Muscle layer of colon (tissue), 2 donors: ENCODE measurements at regions not wholly inside any gene's neighbourhood (a gene's known extent, or its start where the extent isn't known, plus 50 kb on each side); places are given as distances from the start of the nearest gene placed in this dataset.

Source experiments
- H3K27ac ChIP-seq: one replicate; pipeline ENCODE4 v1.7.0; 2013; ENCODE audit warnings: low read depth, mild to moderate bottlenecking, low read length, moderate library complexity
- H3K27me3 ChIP-seq, 2 donors: one replicate each; pipeline ENCODE4 v1.7.0; 2013; ENCODE audit warnings: low read length in 2 of 2, mild to moderate bottlenecking in 2 of 2; ENCODE audit not compliant: insufficient read depth in 2 of 2, control insufficient read depth in 1 of 2
- H3K36me3 ChIP-seq: one replicate; pipeline ENCODE4 v1.7.0; 2013; ENCODE audit warnings: mild to moderate bottlenecking, low read length; ENCODE audit not compliant: insufficient read depth
- H3K4me1 ChIP-seq: one replicate; pipeline ENCODE4 v1.7.0; 2013; ENCODE audit warnings: mild to moderate bottlenecking, low read length; ENCODE audit not compliant: insufficient read depth
- H3K4me3 ChIP-seq, 2 donors: one replicate each; pipeline ENCODE4 v1.7.0; 2013; ENCODE audit warnings: low read length in 2 of 2, low read depth in 1 of 2, mild to moderate bottlenecking in 1 of 2, moderate library complexity in 1 of 2
- H3K9ac ChIP-seq: one replicate; pipeline ENCODE4 v1.7.0; 2013; ENCODE audit warnings: low read length
- H3K9me3 ChIP-seq: one replicate; pipeline ENCODE4 v1.7.0; 2013; ENCODE audit warnings: mild to moderate bottlenecking, low read length
- donor health status: abdominal sarcoma.
- donor health status: Adenocarcinoma of cecum.

GRCh38 chr4:125515016-125515415 is 200.3 kb downstream of the FAT4 start:
- Histone ChIP-seq H3K9me3 (no peaks in the 10 kb centered on the region), H3K27ac (no peak overlapping the region), H3K4me1 (no peaks in the 10 kb centered on the region), H3K9ac (no peak overlapping the region), H3K27me3 (no peaks in the 10 kb centered on the region), H3K36me3 (no peaks in the 10 kb centered on the region), H3K4me3 (no peak overlapping the region)

- Histone ChIP-seq H3K4me3 (no peak overlapping the region), H3K36me3 (no peaks in the 10 kb centered on the region), H3K27me3 (no peaks in the 10 kb centered on the region), H3K9me3 (no peaks in the 10 kb centered on the region), H3K27ac (no peak overlapping the region), H3K4me1 (no peaks in the 10 kb centered on the region), H3K9ac (no peak overlapping the region)
These were observed 203.1 kb downstream of the FAT4 start for GRCh38 chr4:125517831-125518230.

- H3K4me3 ChIP-seq, result no peak overlapping the region
- H3K9me3 ChIP-seq, result no peaks in the 10 kb centered on the region
- H3K27me3 ChIP-seq, result no peaks in the 10 kb centered on the region
- no peak overlapping the region for H3K9ac ChIP-seq
- no peaks in the 10 kb centered on the region for H3K36me3 ChIP-seq
- H3K27ac ChIP-seq, result no peak overlapping the region
- no peaks in the 10 kb centered on the region for H3K4me1 ChIP-seq
These were observed 203.5 kb downstream of the FAT4 start for GRCh38 chr4:125518281-125518680.

- Histone ChIP-seq H3K9ac (no peak overlapping the region), H3K36me3 (no peaks in the 10 kb centered on the region), H3K4me1 (no peaks in the 10 kb centered on the region), H3K27me3 (no peaks in the 10 kb centered on the region), H3K27ac (no peak overlapping the region), H3K4me3 (no peak overlapping the region), H3K9me3 (no peaks in the 10 kb centered on the region)
These were observed 204.8 kb downstream of the FAT4 start for GRCh38 chr4:125519371-125520146.

- Histone ChIP-seq H3K36me3 (no peaks in the 10 kb centered on the region), H3K4me3 (no peak overlapping the region), H3K9ac (no peak overlapping the region), H3K9me3 (no peaks in the 10 kb centered on the region), H3K27ac (no peak overlapping the region), H3K27me3 (no peaks in the 10 kb centered on the region), H3K4me1 (no peaks in the 10 kb centered on the region)
These were observed 205.7 kb downstream of the FAT4 start for GRCh38 chr4:125520258-125520990.

- Histone ChIP-seq H3K27ac (no peak overlapping the region), H3K4me1 (no peaks in the 10 kb centered on the region), H3K36me3 (no peaks in the 10 kb centered on the region), H3K9me3 (no peaks in the 10 kb centered on the region), H3K4me3 (no peak overlapping the region), H3K9ac (no peak overlapping the region), H3K27me3 (no peaks in the 10 kb centered on the region)
These were observed 207.8 kb downstream of the FAT4 start for GRCh38 chr4:125522588-125522987.

GRCh38 chr4:125522992-125523391 is 208.2 kb downstream of the FAT4 start:
- no peaks in the 10 kb centered on the region for H3K9me3 ChIP-seq
- H3K27ac ChIP-seq, result no peak overlapping the region
- no peaks in the 10 kb centered on the region for H3K27me3 ChIP-seq
- H3K4me1 ChIP-seq, result no peaks in the 10 kb centered on the region
- H3K9ac ChIP-seq, result no peak overlapping the region
- no peaks in the 10 kb centered on the region for H3K36me3 ChIP-seq
- H3K4me3 ChIP-seq, result no peak overlapping the region

- no peak overlapping the region for H3K9ac ChIP-seq
- H3K4me1 ChIP-seq, result no peaks in the 10 kb centered on the region
- no peaks in the 10 kb centered on the region for H3K9me3 ChIP-seq
- no peaks in the 10 kb centered on the region for H3K36me3 ChIP-seq
- H3K27ac ChIP-seq, result no peak overlapping the region
- no peaks in the 10 kb centered on the region for H3K27me3 ChIP-seq
- H3K4me3 ChIP-seq, result no peak overlapping the region
These were observed 211.7 kb downstream of the FAT4 start for GRCh38 chr4:125526420-125526819.

GRCh38 chr4:125527681-125528080 is 212.9 kb downstream of the FAT4 start:
- no peaks in the 10 kb centered on the region for H3K9me3 ChIP-seq
- H3K9ac ChIP-seq, result no peak overlapping the region
- no peaks in the 10 kb centered on the region for H3K4me1 ChIP-seq
- no peaks in the 10 kb centered on the region for H3K36me3 ChIP-seq
- no peak overlapping the region for H3K27ac ChIP-seq
- H3K27me3 ChIP-seq, result no peaks in the 10 kb centered on the region
- H3K4me3 ChIP-seq, result no peak overlapping the region

- Histone ChIP-seq H3K9ac (no peak overlapping the region), H3K27ac (no peak overlapping the region), H3K36me3 (no peaks in the 10 kb centered on the region), H3K9me3 (no peaks in the 10 kb centered on the region), H3K4me3 (no peak overlapping the region), H3K4me1 (no peaks in the 10 kb centered on the region), H3K27me3 (no peaks in the 10 kb centered on the region)
These were observed 214.3 kb downstream of the FAT4 start for GRCh38 chr4:125529071-125529470.

GRCh38 chr4:125538670-125539069 is 223.9 kb downstream of the FAT4 start:
- H3K27me3 ChIP-seq, result no peaks in the 10 kb centered on the region
- H3K27ac ChIP-seq, result no peak overlapping the region
- H3K4me3 ChIP-seq, result no peak overlapping the region
- no peaks in the 10 kb centered on the region for H3K9me3 ChIP-seq
- no peak overlapping the region for H3K9ac ChIP-seq
- H3K4me1 ChIP-seq, result no peaks in the 10 kb centered on the region
- no peaks in the 10 kb centered on the region for H3K36me3 ChIP-seq

GRCh38 chr4:125539691-125540090 is 224.9 kb downstream of the FAT4 start:
- Histone ChIP-seq H3K9me3 (no peaks in the 10 kb centered on the region), H3K27ac (no peak overlapping the region), H3K4me3 (no peak overlapping the region), H3K36me3 (no peaks in the 10 kb centered on the region), H3K4me1 (no peaks in the 10 kb centered on the region), H3K27me3 (no peaks in the 10 kb centered on the region), H3K9ac (no peak overlapping the region)
